ENCODE measurements at regions not wholly inside any gene's neighbourhood (a gene's known extent, or its start where the extent isn't known, plus 50 kb on each side); places are given as distances from the start of the nearest gene placed in this dataset.

GRCh38 chr3:1587426-1587825 is 494.6 kb downstream of the CNTN6 start:
- TF ChIP-seq TCF4 (CRISPR knock-in tag; IDR thresholded peaks at IDR 0.05; ENCODE audit: borderline replicate concordance) (no peak), CSRNP3 (CRISPR knock-in tag; IDR thresholded peaks at IDR 0.05) (no peak)
- no peak for ATAC-seq

GRCh38 chr3:1591327-1592028 is 498.7 kb downstream of the CNTN6 start:
- TF ChIP-seq ZFP3 (CRISPR knock-in tag; IDR thresholded peaks at IDR 0.05) (no peak), TOX (CRISPR knock-in tag; IDR thresholded peaks at IDR 0.05; ENCODE audit: borderline replicate concordance) (no peak), ZFP30 (CRISPR knock-in tag; IDR thresholded peaks at IDR 0.05) (no peak), PPARA (CRISPR knock-in tag; IDR thresholded peaks at IDR 0.05; ENCODE audit: borderline replicate concordance) (no peak), ISL1 (CRISPR knock-in tag; IDR thresholded peaks at IDR 0.05) (no peak), BACH2 (CRISPR knock-in tag; IDR thresholded peaks at IDR 0.05; ENCODE audit: borderline replicate concordance) (no peak), TCF4 (CRISPR knock-in tag; IDR thresholded peaks at IDR 0.05; ENCODE audit: borderline replicate concordance) (no peak), SNAI2 (CRISPR knock-in tag; IDR thresholded peaks at IDR 0.05) (no peak), ESRRG (CRISPR knock-in tag; IDR thresholded peaks at IDR 0.05) (no peak), ZNF565 (CRISPR knock-in tag; conservative IDR thresholded peaks at IDR 0.05; ENCODE audit: low read depth) (no peak), RARB (CRISPR knock-in tag; IDR thresholded peaks at IDR 0.05) (no peak), ZNF70 (CRISPR knock-in tag; IDR thresholded peaks at IDR 0.05) (no peak)
- ATAC-seq: no peak

- ATAC-seq: no peak
- TF ChIP-seq ARNTL (CRISPR knock-in tag; IDR thresholded peaks at IDR 0.05; ENCODE audit: borderline replicate concordance, low read depth) (no peak), OSR1 (CRISPR knock-in tag; IDR thresholded peaks at IDR 0.05) (no peak), ZNF70 (CRISPR knock-in tag; IDR thresholded peaks at IDR 0.05) (no peak), ZFP3 (CRISPR knock-in tag; IDR thresholded peaks at IDR 0.05) (no peak), PPARA (CRISPR knock-in tag; IDR thresholded peaks at IDR 0.05; ENCODE audit: borderline replicate concordance) (no peak), ZNF8 (CRISPR knock-in tag; IDR thresholded peaks at IDR 0.05) (no peak), ZC3H10 (CRISPR knock-in tag; IDR thresholded peaks at IDR 0.05) (no peak), TCF4 (CRISPR knock-in tag; IDR thresholded peaks at IDR 0.05; ENCODE audit: borderline replicate concordance) (no peak), CREB5 (CRISPR knock-in tag; IDR thresholded peaks at IDR 0.05; ENCODE audit: low read depth) (no peak), POU6F1 (CRISPR knock-in tag; IDR thresholded peaks at IDR 0.05; ENCODE audit: borderline replicate concordance, low read depth) (no peak)
These were observed 502.1 kb downstream of the CNTN6 start for GRCh38 chr3:1594940-1595339.

GRCh38 chr3:1600206-1600605 is 498.5 kb upstream of the CNTN4 start:
- no peak for TF ChIP-seq CSDC2 (CRISPR knock-in tag; IDR thresholded peaks at IDR 0.05)
- no peak for TF ChIP-seq ZNF8 (CRISPR knock-in tag; IDR thresholded peaks at IDR 0.05)
- no peak for TF ChIP-seq ZC3H10 (CRISPR knock-in tag; IDR thresholded peaks at IDR 0.05)
- TF ChIP-seq RARB (CRISPR knock-in tag; IDR thresholded peaks at IDR 0.05): no peak
- TF ChIP-seq ZFP30 (CRISPR knock-in tag; IDR thresholded peaks at IDR 0.05): no peak
- no peak for TF ChIP-seq CSRNP3 (CRISPR knock-in tag; IDR thresholded peaks at IDR 0.05)
- no peak for TF ChIP-seq PPARA (CRISPR knock-in tag; IDR thresholded peaks at IDR 0.05; ENCODE audit: borderline replicate concordance)
- no peak for TF ChIP-seq TCF4 (CRISPR knock-in tag; IDR thresholded peaks at IDR 0.05; ENCODE audit: borderline replicate concordance)
- ATAC-seq: no peak

Measured in SK-N-SH treated with all-trans-retinoic acid at 6 μM for 48 hours (cell line).